Calu3 (cell line): ENCODE measurements at regions not wholly inside any gene's neighbourhood (a gene's known extent, or its start where the extent isn't known, plus 50 kb on each side); places are given as distances from the start of the nearest gene placed in this dataset.

ENCODE experiments used
- BruUV-seq: library from RNA; stranded (reverse); fragments of 400-500 nt; replicated peaks from 2 replicates; lab custom pipeline; 2021; lab: Mats Ljungman, UMichigan
- CTCF ChIA-PET: fragments of 300-600 bp; sonication (Branson Sonifier 250); formaldehyde crosslinking; loops from one replicate; lab custom pipeline; 2022; ENCODE audit warnings: antibody characterized with exemption; lab: Charles Lee
- DNase-seq: peaks from one replicate; pipeline ENCODE4 v3.0.0; 2022
- H3K27ac Mint-ChIP-seq: one replicate; pipeline ENCODE4 v1.8.0; 2022; ENCODE audit warnings: mixed read lengths; ENCODE audit not compliant: unreplicated experiment
- H3K27me3 Mint-ChIP-seq: one replicate; pipeline ENCODE4 v1.8.0; 2022; ENCODE audit warnings: mixed read lengths; ENCODE audit not compliant: unreplicated experiment
- H3K36me3 Mint-ChIP-seq: one replicate; pipeline ENCODE4 v1.8.0; 2022; ENCODE audit warnings: mild to moderate bottlenecking, moderate library complexity, mixed read lengths; ENCODE audit not compliant: insufficient read depth, unreplicated experiment
- H3K4me1 Mint-ChIP-seq: one replicate; pipeline ENCODE4 v1.8.0; 2022; ENCODE audit warnings: mild to moderate bottlenecking, low read depth, mixed read lengths; ENCODE audit not compliant: unreplicated experiment
- H3K4me3 Mint-ChIP-seq: one replicate; pipeline ENCODE4 v1.8.0; 2022; ENCODE audit warnings: mild to moderate bottlenecking, low read depth, moderate library complexity, mixed read lengths; ENCODE audit not compliant: unreplicated experiment
- H3K9me3 Mint-ChIP-seq: one replicate; pipeline ENCODE4 v1.8.0; 2022; ENCODE audit warnings: low read depth, mixed read lengths; ENCODE audit not compliant: unreplicated experiment
- intact Hi-C: fragments of 100-400 bp; cut with micrococcal nuclease; formaldehyde crosslinking; loops from one replicate; pipeline ENCODE4 v1.10.0; 2022; ENCODE audit not compliant: unreplicated experiment
- TF ChIP-seq, protein P1 (sequence below): fragments of 200-600 bp; IDR thresholded peaks from one replicate; pipeline ENCODE4 v1.8.0; 2022; ENCODE audit warnings: antibody characterized with exemption; ENCODE audit not compliant: unreplicated experiment

GRCh38 chr11:119909077-119909476 lies 180.1 kb upstream of the NECTIN1 start:
- no peaks in the 10 kb centered on the region for H3K27me3 Mint-ChIP-seq
- no peaks in the 10 kb centered on the region for H3K9me3 Mint-ChIP-seq
- no peak overlapping the region for H3K27ac Mint-ChIP-seq
- no TSS peak for BruUV-seq
- no peak for DNase-seq
- intact Hi-C loops: no loop called here
- CTCF ChIA-PET: no interaction called here
- H3K36me3 Mint-ChIP-seq: peaks cover 6% of the 10 kb centered on the region
- no peak overlapping the region for H3K4me3 Mint-ChIP-seq
- TF ChIP-seq, protein P1, sequence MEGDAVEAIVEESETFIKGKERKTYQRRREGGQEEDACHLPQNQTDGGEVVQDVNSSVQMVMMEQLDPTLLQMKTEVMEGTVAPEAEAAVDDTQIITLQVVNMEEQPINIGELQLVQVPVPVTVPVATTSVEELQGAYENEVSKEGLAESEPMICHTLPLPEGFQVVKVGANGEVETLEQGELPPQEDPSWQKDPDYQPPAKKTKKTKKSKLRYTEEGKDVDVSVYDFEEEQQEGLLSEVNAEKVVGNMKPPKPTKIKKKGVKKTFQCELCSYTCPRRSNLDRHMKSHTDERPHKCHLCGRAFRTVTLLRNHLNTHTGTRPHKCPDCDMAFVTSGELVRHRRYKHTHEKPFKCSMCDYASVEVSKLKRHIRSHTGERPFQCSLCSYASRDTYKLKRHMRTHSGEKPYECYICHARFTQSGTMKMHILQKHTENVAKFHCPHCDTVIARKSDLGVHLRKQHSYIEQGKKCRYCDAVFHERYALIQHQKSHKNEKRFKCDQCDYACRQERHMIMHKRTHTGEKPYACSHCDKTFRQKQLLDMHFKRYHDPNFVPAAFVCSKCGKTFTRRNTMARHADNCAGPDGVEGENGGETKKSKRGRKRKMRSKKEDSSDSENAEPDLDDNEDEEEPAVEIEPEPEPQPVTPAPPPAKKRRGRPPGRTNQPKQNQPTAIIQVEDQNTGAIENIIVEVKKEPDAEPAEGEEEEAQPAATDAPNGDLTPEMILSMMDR: no peak
- H3K4me1 Mint-ChIP-seq: peaks cover 43% of the 10 kb centered on the region

- no peak overlapping the region for H3K27ac Mint-ChIP-seq
- H3K27me3 Mint-ChIP-seq: no peaks in the 10 kb centered on the region
- TF ChIP-seq, protein P1: no peak
- H3K4me1 Mint-ChIP-seq: peaks cover 43% of the 10 kb centered on the region
- peaks cover 6% of the 10 kb centered on the region for H3K36me3 Mint-ChIP-seq
- intact Hi-C loops: no loop called here
- H3K4me3 Mint-ChIP-seq: no peak overlapping the region
- CTCF ChIA-PET: no interaction called here
- no TSS peak for BruUV-seq
- no peaks in the 10 kb centered on the region for H3K9me3 Mint-ChIP-seq
- no peak for DNase-seq
These were observed 179.5 kb upstream of the NECTIN1 start for GRCh38 chr11:119908573-119908904.

- TF ChIP-seq, protein P1: no peak
- Mint-ChIP-seq H3K4me3 (no peak overlapping the region), H3K9me3 (no peaks in the 10 kb centered on the region), H3K36me3 (peaks cover 6% of the 10 kb centered on the region), H3K27me3 (no peaks in the 10 kb centered on the region), H3K4me1 (peaks cover 49% of the 10 kb centered on the region), H3K27ac (no peak overlapping the region)
- intact Hi-C loops: no loop called here
- CTCF ChIA-PET: interaction anchor here (0.6 kb wide), 1 partner anchor 10 kb away, joined by 4 read pairs; no protein-coding TSS in a partner anchor
- no TSS peak for BruUV-seq
- no peak for DNase-seq
These were observed 179.0 kb upstream of the NECTIN1 start for GRCh38 chr11:119907878-119908572.

DNA sequence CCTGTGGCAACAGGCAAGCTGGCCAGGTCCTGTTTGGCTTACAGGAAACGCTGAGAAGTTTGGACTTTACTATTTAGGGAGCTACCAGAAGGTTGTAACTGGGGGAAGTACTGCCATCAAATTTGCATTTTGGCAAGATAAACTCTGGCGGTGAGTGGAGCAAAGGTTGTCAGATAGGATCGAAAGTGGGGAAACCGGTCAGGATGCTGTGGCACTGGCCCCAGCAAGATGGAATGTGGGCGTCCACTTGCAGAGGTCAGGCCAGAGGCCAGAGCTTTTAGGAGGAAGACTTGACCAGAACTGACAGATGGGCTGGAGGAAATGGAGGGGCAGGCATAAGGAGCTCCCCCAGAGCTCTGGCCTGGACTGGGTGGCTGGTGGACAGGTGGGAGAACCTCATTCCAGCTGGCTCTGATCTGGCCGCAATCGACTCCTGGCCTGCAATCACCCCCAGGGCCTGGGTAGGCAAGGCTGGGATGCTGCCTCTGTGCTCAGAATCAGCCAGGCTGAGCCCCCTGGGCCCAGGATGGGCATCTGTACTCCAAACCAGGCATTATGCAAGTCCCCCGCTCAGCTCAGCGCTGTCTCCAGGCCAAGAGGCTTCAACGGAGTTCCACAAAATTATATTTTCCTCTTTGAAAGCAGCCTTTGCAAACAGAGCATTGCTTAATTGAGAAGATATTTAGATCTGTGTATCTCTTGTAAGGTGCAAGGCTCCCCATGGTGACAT lies 178.3 kb upstream of the NECTIN1 start:
- DNase-seq: peak; percentile 59
- intact Hi-C loops: no loop called here

More for the DNA sequence above, 178.3 kb upstream of the NECTIN1 start:
- H3K27me3 Mint-ChIP-seq: no peaks in the 10 kb centered on the region
- H3K4me1 Mint-ChIP-seq: peaks cover 56% of the 10 kb centered on the region
- H3K27ac Mint-ChIP-seq: peak overlapping the region; percentile 66
- TF ChIP-seq, protein P1: no peak
- BruUV-seq: no TSS peak
- CTCF ChIA-PET: interaction anchor here (0.6 kb wide), 1 partner anchor 9 kb away, joined by 4 read pairs; no protein-coding TSS in a partner anchor
- peaks cover 6% of the 10 kb centered on the region for H3K36me3 Mint-ChIP-seq
- peak overlapping the region; percentile 24 for H3K4me3 Mint-ChIP-seq
- H3K9me3 Mint-ChIP-seq: no peaks in the 10 kb centered on the region
